Spleen (tissue), 11 donors: ENCODE measurements at regions not wholly inside any gene's neighbourhood (a gene's known extent, or its start where the extent isn't known, plus 50 kb on each side); places are given as distances from the start of the nearest gene placed in this dataset.

ENCODE experiments used
- DNase-seq: peaks from one replicate; pipeline ENCODE4 v3.0.0-alpha.2; 2020
- H3K27ac ChIP-seq, 8 donors: fragments of 200-600 bp; sonication (generic) in 7 of 8; 1 replicate in 4 of 8; 2 replicates in 4 of 8; pipeline versions ENCODE4 v1.5.0 to v1.8.0; 2016 to 2021; ENCODE audit warnings: inconsistent platforms in 4 of 8, mild to moderate bottlenecking in 4 of 8, moderate library complexity in 1 of 8
- H3K27me3 ChIP-seq, 7 donors: fragments of 200-600 bp; sonication (generic) in 6 of 7; replicated peaks in 1 of 7; 1 replicate in 4 of 7; 2 replicates in 3 of 7; pipeline versions ENCODE4 v1.5.0 to v1.8.0; 2016 to 2021; ENCODE audit warnings: inconsistent platforms in 3 of 7, mild to moderate bottlenecking in 1 of 7
- H3K36me3 ChIP-seq, 6 donors: fragments of 200-600 bp; sonication (generic) in 5 of 6; 1 replicate in 4 of 6; 2 replicates in 2 of 6; pipeline versions ENCODE4 v1.5.0 to v1.8.0; 2016 to 2021; ENCODE audit warnings: inconsistent platforms in 2 of 6
- H3K4me1 ChIP-seq, 6 donors: fragments of 200-600 bp; sonication (generic) in 5 of 6; 1 replicate in 3 of 6; 2 replicates in 3 of 6; pipeline versions ENCODE4 v1.5.0 to v1.8.0; 2016 to 2021; ENCODE audit warnings: inconsistent platforms in 3 of 6
- H3K4me3 ChIP-seq, 8 donors: fragments of 200-600 bp; sonication (generic) in 7 of 8; 1 replicate in 4 of 8; 2 replicates in 4 of 8; pipeline versions ENCODE4 v1.5.0 to v1.8.0; 2016 to 2021; ENCODE audit warnings: inconsistent platforms in 4 of 8, mild to moderate bottlenecking in 4 of 8, moderate library complexity in 2 of 8
- H3K9me3 ChIP-seq, 8 donors: fragments of 200-600 bp; sonication (generic) in 7 of 8; 1 replicate in 4 of 8; 2 replicates in 4 of 8; pipeline versions ENCODE4 v1.5.0 to v1.8.0; 2016 to 2021; ENCODE audit warnings: inconsistent platforms in 4 of 8
- CTCF ChIP-seq, 11 experiments: fragments of 200-600 bp in 7 of 11; fragments of 450-650 bp in 4 of 11; sonication (generic) in 4 of 11; IDR thresholded peaks in 8 of 11; conservative IDR thresholded peaks in 3 of 11; 1 replicate in 7 of 11; 2 replicates in 4 of 11; pipeline versions ENCODE4 v1.4.0 to v1.8.0; 2016 to 2021; ENCODE audit warnings: antibody characterized with exemption in 11 of 11, inconsistent platforms in 4 of 11, mild to moderate bottlenecking in 1 of 11
- POLR2A ChIP-seq, 3 donors: fragments of 450-650 bp; IDR thresholded peaks; one replicate each; pipeline ENCODE4 v1.5.1; 2017; ENCODE audit warnings: antibody characterized with exemption in 3 of 3, mild to moderate bottlenecking in 1 of 3
- POLR2AphosphoS5 ChIP-seq, 3 donors: sonication (generic); formaldehyde crosslinking; IDR thresholded peaks; one replicate each; pipeline ENCODE4 v1.5.1; 2017; ENCODE audit warnings: antibody characterized with exemption in 3 of 3
- WGBS, 5 donors: extraction: QIAGEN DNeasy Blood & Tissue Kit in 3 of 5; methylation state at CpG; one replicate each; pipeline versions ENCODE4 v1.1.5 to v1.1.7; 2013 to 2018; 5-methylcytosine and 5-hydroxymethylcytosine counted together
- intact Hi-C: fragments of 100-400 bp; cut with DNase I; formaldehyde crosslinking; loops from one replicate; pipeline ENCODE4 v1.15.0; 2023; ENCODE audit warnings: low total_unique reads
- donor health status: healthy with polysubstance abuse.
- donor health status: DM: no; HTN: no; CAD: no; lungs with moderate emphysema.
- donor health status: DM: no; HTN: no; CAD: no.
- donor health status: Bipolar disorder and iron deficiency.
- donor health status: healthy.
- donor health status: DM: no; HTN: no; CAD: no.
- donor health status: DM: yes; HTN: yes; CAD: no.

GRCh38 chr3:1552831-1553230, 460.0 kb downstream of the CNTN6 start:
- Histone ChIP-seq H3K36me3 (no peaks in the 10 kb centered on the region), H3K27ac (no peak overlapping the region), H3K4me1 (no peaks in the 10 kb centered on the region), H3K4me3 (no peak overlapping the region), H3K27me3 (no peaks in the 10 kb centered on the region), H3K9me3 (no peaks in the 10 kb centered on the region)
- intact Hi-C loops = no loop called here
- no peak for DNase-seq
- 76 to 87% (median 81%) methylated on average over 1 of the region's 1 CpG for WGBS, 5 donors
- TF ChIP-seq POLR2A (IDR thresholded peaks at IDR 0.05) (no peak), CTCF (IDR thresholded peaks at IDR 0.05 in 8 of 11, conservative IDR thresholded peaks at IDR 0.05 in 3 of 11) (no peak), POLR2AphosphoS5 (IDR thresholded peaks at IDR 0.05) (no peak)

GRCh38 chr3:1561427-1561826, 468.6 kb downstream of the CNTN6 start:
- Histone ChIP-seq H3K4me1 (no peaks in the 10 kb centered on the region), H3K9me3 (peaks cover 0 to 26% (median 4%) of the 10 kb centered on the region in 8 donors), H3K4me3 (no peak overlapping the region), H3K27me3 (no peaks in the 10 kb centered on the region), H3K27ac (no peak overlapping the region), H3K36me3 (no peaks in the 10 kb centered on the region)
- no peak for TF ChIP-seq POLR2AphosphoS5 (IDR thresholded peaks at IDR 0.05)
- no peak for TF ChIP-seq CTCF (IDR thresholded peaks at IDR 0.05 in 8 of 11, conservative IDR thresholded peaks at IDR 0.05 in 3 of 11)
- TF ChIP-seq POLR2A (IDR thresholded peaks at IDR 0.05) = no peak
- no peak for DNase-seq
- intact Hi-C loops = no loop called here
- WGBS, 5 donors = 81 to 84% (median 83%) methylated on average over 3 of the region's 3 CpGs

GRCh38 chr3:1571736-1572135, 478.9 kb downstream of the CNTN6 start:
- Histone ChIP-seq H3K4me3 (no peak overlapping the region), H3K36me3 (no peaks in the 10 kb centered on the region), H3K27ac (no peak overlapping the region), H3K9me3 (peaks cover 0 to 9% (median 0%) of the 10 kb centered on the region in 8 donors), H3K27me3 (no peaks in the 10 kb centered on the region), H3K4me1 (no peaks in the 10 kb centered on the region)
- no peak for DNase-seq
- no peak for TF ChIP-seq POLR2AphosphoS5 (IDR thresholded peaks at IDR 0.05)
- TF ChIP-seq CTCF (IDR thresholded peaks at IDR 0.05 in 8 of 11, conservative IDR thresholded peaks at IDR 0.05 in 3 of 11) = no peak
- TF ChIP-seq POLR2A (IDR thresholded peaks at IDR 0.05) = no peak
- intact Hi-C loops = no loop called here

GRCh38 chr3:1576047-1576446, 483.2 kb downstream of the CNTN6 start:
- no peak for DNase-seq
- TF ChIP-seq POLR2A (IDR thresholded peaks at IDR 0.05) = no peak
- no peak for TF ChIP-seq CTCF (IDR thresholded peaks at IDR 0.05 in 8 of 11, conservative IDR thresholded peaks at IDR 0.05 in 3 of 11)
- TF ChIP-seq POLR2AphosphoS5 (IDR thresholded peaks at IDR 0.05) = no peak
- H3K27me3 ChIP-seq = no peaks in the 10 kb centered on the region
- H3K27ac ChIP-seq = no peak overlapping the region
- H3K36me3 ChIP-seq = no peaks in the 10 kb centered on the region
- H3K4me1 ChIP-seq = no peaks in the 10 kb centered on the region
- intact Hi-C loops = no loop called here
- peaks cover 0 to 4% (median 0%) of the 10 kb centered on the region in 8 donors for H3K9me3 ChIP-seq
- WGBS, 5 donors = 62 to 89% (median 72%) methylated on average over 3 of the region's 3 CpGs
- H3K4me3 ChIP-seq = no peak overlapping the region
